HG03196 (cell line): ENCODE measurements at regions not wholly inside any gene's neighbourhood (a gene's known extent, or its start where the extent isn't known, plus 50 kb on each side); places are given as distances from the start of the nearest gene placed in this dataset.

Experiments
- ATAC-seq: cut with Tn5 transposase; IDR thresholded peaks from one replicate; pipeline ENCODE4 v1.9.1; 2021; ENCODE audit not compliant: unreplicated experiment

- ATAC-seq = no peak
These were observed 116.8 kb downstream of the DNAJB9 start for GRCh38 chr7:108686494-108686893.

- no peak for ATAC-seq
These were observed 127.6 kb downstream of the DNAJB9 start for GRCh38 chr7:108697254-108697653.

GRCh38 chr7:108711611-108712010, 141.9 kb downstream of the DNAJB9 start:
- no peak for ATAC-seq

GRCh38 chr7:108716783-108717182, 147.1 kb downstream of the DNAJB9 start:
- ATAC-seq = no peak

GRCh38 chr7:108717781-108718180, 148.1 kb downstream of the DNAJB9 start:
- ATAC-seq = no peak

GRCh38 chr7:108719631-108720030, 150.0 kb downstream of the DNAJB9 start:
- ATAC-seq = no peak

GRCh38 chr7:108722561-108722960, 152.9 kb downstream of the DNAJB9 start:
- ATAC-seq = no peak

- no peak for ATAC-seq
These were observed 153.7 kb downstream of the DNAJB9 start for GRCh38 chr7:108723381-108723814.

- no peak for ATAC-seq
These were observed 154.8 kb downstream of the DNAJB9 start for GRCh38 chr7:108724251-108725100.

GRCh38 chr7:108735814-108736213, 166.1 kb downstream of the DNAJB9 start:
- no peak for ATAC-seq

- ATAC-seq = no peak
These were observed 166.7 kb downstream of the DNAJB9 start for GRCh38 chr7:108736221-108736891.

GRCh38 chr7:108770981-108771745, 201.5 kb downstream of the DNAJB9 start:
- no peak for ATAC-seq

- ATAC-seq = no peak
These were observed 202.2 kb downstream of the DNAJB9 start for GRCh38 chr7:108771853-108772252.

GRCh38 chr7:108777966-108778365, 208.3 kb downstream of the DNAJB9 start:
- ATAC-seq = no peak

GRCh38 chr7:108789451-108789850, 219.8 kb downstream of the DNAJB9 start:
- ATAC-seq = no peak

- no peak for ATAC-seq
These were observed 224.8 kb downstream of the DNAJB9 start for GRCh38 chr7:108794466-108794865.

- ATAC-seq = no peak
These were observed 233.0 kb downstream of the DNAJB9 start for GRCh38 chr7:108802650-108803049.

- no peak for ATAC-seq
These were observed 236.2 kb downstream of the DNAJB9 start for GRCh38 chr7:108805808-108806397.

GRCh38 chr7:108808549-108809266, 239.0 kb downstream of the DNAJB9 start:
- ATAC-seq = no peak

- no peak for ATAC-seq
These were observed 239.7 kb downstream of the DNAJB9 start for GRCh38 chr7:108809356-108809755.
